NB4 (cell line): ENCODE measurements at regions not wholly inside any gene's neighbourhood (a gene's known extent, or its start where the extent isn't known, plus 50 kb on each side); places are given as distances from the start of the nearest gene placed in this dataset.

Source experiments
- DNase-seq: peaks from one replicate; pipeline ENCODE4 v3.0.0; 2010; ENCODE audit warnings: low read depth
- H3K4me3 ChIP-seq: one replicate; pipeline ENCODE4 v1.5.1; 2011; ENCODE audit warnings: mild to moderate bottlenecking, low read depth, low read length, moderate library complexity
- MAX ChIP-seq: IDR thresholded peaks from 2 replicates; pipeline ENCODE4 v1.6.1; 2011; ENCODE audit warnings: low read depth, low read length
- MYC ChIP-seq: IDR thresholded peaks from 2 replicates; pipeline ENCODE4 v1.6.1; 2011; ENCODE audit warnings: low read depth, low read length
- POLR2A ChIP-seq: IDR thresholded peaks from 2 replicates; pipeline ENCODE4 v1.6.1; 2011; ENCODE audit warnings: mild to moderate bottlenecking; ENCODE audit not compliant: insufficient read length; ENCODE audit errors: extremely low read depth
- TF ChIP-seq, protein P1 (sequence below): IDR thresholded peaks from one replicate; pipeline ENCODE4 v1.5.1; 2012; ENCODE audit warnings: low read depth, low read length

- H3K4me3 ChIP-seq: no peak overlapping the region
- TF ChIP-seq MAX: no peak
- TF ChIP-seq, protein P1, sequence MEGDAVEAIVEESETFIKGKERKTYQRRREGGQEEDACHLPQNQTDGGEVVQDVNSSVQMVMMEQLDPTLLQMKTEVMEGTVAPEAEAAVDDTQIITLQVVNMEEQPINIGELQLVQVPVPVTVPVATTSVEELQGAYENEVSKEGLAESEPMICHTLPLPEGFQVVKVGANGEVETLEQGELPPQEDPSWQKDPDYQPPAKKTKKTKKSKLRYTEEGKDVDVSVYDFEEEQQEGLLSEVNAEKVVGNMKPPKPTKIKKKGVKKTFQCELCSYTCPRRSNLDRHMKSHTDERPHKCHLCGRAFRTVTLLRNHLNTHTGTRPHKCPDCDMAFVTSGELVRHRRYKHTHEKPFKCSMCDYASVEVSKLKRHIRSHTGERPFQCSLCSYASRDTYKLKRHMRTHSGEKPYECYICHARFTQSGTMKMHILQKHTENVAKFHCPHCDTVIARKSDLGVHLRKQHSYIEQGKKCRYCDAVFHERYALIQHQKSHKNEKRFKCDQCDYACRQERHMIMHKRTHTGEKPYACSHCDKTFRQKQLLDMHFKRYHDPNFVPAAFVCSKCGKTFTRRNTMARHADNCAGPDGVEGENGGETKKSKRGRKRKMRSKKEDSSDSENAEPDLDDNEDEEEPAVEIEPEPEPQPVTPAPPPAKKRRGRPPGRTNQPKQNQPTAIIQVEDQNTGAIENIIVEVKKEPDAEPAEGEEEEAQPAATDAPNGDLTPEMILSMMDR: no peak
- TF ChIP-seq POLR2A: no peak
- no peak for TF ChIP-seq MYC
- DNase-seq: no peak
Observed at GRCh38 chr2:147646818-147647468, 197.9 kb upstream of the ACVR2A start.

DNA sequence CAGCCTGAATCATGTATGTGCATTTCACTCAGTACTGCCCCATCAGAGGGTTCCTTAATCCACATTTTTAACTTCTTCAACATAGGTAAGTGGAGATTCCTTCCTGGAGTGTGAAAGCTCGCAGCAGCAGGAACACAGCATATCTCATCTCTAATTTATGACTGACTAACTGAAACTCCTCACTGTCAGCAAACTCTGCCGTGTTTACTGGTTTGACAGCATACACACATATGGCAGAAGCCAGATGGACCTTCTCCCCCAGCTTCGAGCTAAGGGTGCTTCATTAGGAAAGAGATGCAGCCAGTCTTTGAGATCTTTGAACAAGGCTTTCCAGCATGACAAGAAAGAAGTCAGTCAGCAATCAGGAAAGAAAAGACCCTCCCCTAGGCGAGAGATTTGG is 200.3 kb upstream of the ACVR2A start:
- no peak overlapping the region for H3K4me3 ChIP-seq
- no peak for DNase-seq
- TF ChIP-seq MAX (no peak), MYC (no peak), POLR2A (no peak)

GRCh38 chr2:147642765-147643164 is 202.1 kb upstream of the ACVR2A start:
- TF ChIP-seq MAX: no peak
- TF ChIP-seq POLR2A: no peak
- TF ChIP-seq, protein P1: no peak
- TF ChIP-seq MYC: no peak
- no peak for DNase-seq
- H3K4me3 ChIP-seq: no peak overlapping the region

DNA sequence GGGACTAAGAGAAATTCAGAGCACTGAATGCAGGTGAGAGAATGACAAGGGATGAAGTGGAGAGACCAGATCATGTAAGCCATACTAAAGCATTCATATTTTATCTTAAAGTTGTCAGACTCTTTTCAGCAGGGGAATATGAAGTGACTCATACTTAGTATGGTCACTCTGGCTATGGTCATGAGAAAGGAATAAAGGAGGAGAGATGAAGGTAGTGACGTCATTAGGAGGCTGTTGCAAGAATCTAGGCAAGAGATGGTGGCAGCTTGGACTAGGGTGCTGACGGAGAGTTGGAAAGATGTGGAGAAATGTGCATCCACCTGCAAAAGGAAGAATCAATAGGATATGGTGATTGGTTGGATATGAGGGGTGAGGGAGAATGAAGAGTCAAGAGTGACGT is 203.2 kb upstream of the ACVR2A start:
- no peak for DNase-seq
- H3K4me3 ChIP-seq: no peak overlapping the region
- TF ChIP-seq MYC (no peak), POLR2A (no peak), MAX (no peak)
- TF ChIP-seq, protein P1: no peak

DNA sequence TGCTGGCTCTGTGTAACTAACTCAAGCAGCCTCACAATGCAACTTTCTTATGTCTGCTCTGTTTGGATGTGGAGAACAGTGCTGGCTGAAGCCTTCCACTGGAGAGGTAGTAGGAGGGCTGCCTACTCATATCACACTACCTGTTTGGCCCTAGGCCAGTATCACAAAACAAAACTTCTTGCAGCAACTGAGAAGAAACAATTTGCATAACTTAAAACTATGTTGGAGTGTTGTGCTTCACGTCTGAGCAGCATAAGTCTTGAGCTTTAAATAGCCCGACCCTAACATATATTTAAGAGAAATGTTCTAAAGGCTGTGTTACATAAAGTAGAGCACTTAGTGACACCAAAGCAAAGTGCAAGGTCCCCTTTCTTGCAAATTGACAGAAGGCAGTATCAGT is 204.9 kb upstream of the ACVR2A start:
- TF ChIP-seq MAX (no peak), POLR2A (no peak), MYC (no peak)
- TF ChIP-seq, protein P1: no peak
- no peak overlapping the region for H3K4me3 ChIP-seq
- no peak for DNase-seq

GRCh38 chr2:147639386-147639785 is 205.4 kb upstream of the ACVR2A start:
- H3K4me3 ChIP-seq: no peak overlapping the region
- no peak for TF ChIP-seq POLR2A
- TF ChIP-seq, protein P1: no peak
- no peak for DNase-seq
